ENCODE measurements at regions not wholly inside any gene's neighbourhood (a gene's known extent, or its start where the extent isn't known, plus 50 kb on each side); places are given as distances from the start of the nearest gene placed in this dataset.

- POLR2A ChIA-PET: no interaction called here
- Histone ChIP-seq H3K9me3 (no peaks in the 10 kb centered on the region), H3K4me2 (no peak overlapping the region), H3K4me3 (no peak overlapping the region), H3K27ac (no peak overlapping the region), H3K4me1 (no peaks in the 10 kb centered on the region)
- CTCF ChIA-PET: interaction anchor here (0.6 kb wide), 1 partner anchor 116 kb away, joined by 3 read pairs; no protein-coding TSS in a partner anchor
- ATAC-seq (no peak), DNase-seq (ENCODE audit: low read depth in 1 of 2, low spot score in 1 of 2) (no peak), FAIRE-seq (no peak)
- TF ChIP-seq NR3C1 (IDR thresholded peaks at IDR 0.05): no peak
- no peak for TF ChIP-seq NPAS2 (CRISPR knock-in tag; IDR thresholded peaks at IDR 0.05; ENCODE audit: borderline replicate concordance)
- TF ChIP-seq ZC3H11A (IDR thresholded peaks at IDR 0.05): no peak
- no peak for TF ChIP-seq EHF (CRISPR knock-in tag; IDR thresholded peaks at IDR 0.05)
- no peak for TF ChIP-seq TFCP2L1 (CRISPR knock-in tag; IDR thresholded peaks at IDR 0.05)
- TF ChIP-seq HOXB13 (CRISPR knock-in tag; IDR thresholded peaks at IDR 0.05; ENCODE audit: low read depth): no peak
- no peak for TF ChIP-seq MAFK (IDR thresholded peaks at IDR 0.05; ENCODE audit: partially characterized antibody)
- no peak for TF ChIP-seq MAX (IDR thresholded peaks at IDR 0.05)
- TF ChIP-seq CTCF (IDR thresholded peaks at IDR 0.05): no peak
- TF ChIP-seq RFX5 (IDR thresholded peaks at IDR 0.05): no peak
- TF ChIP-seq USF2 (IDR thresholded peaks at IDR 0.05): no peak
- no peak for TF ChIP-seq RAD21 (conservative IDR thresholded peaks at IDR 0.05 in 1 of 2, IDR thresholded peaks at IDR 0.05 in 1 of 2)
- TF ChIP-seq GATA3 (IDR thresholded peaks at IDR 0.05; ENCODE audit: borderline replicate concordance): no peak
- 5% methylated on average over 2 of the region's 2 CpGs for WGBS (ENCODE audit: missing lambda C conversion rate)
Measured at GRCh38 chr3:137866001-137866400, 101.9 kb downstream of the SOX14 start.

- ChIA-PET POLR2A (no interaction called here), CTCF (no interaction called here)
- Histone ChIP-seq H3K9me3 (no peaks in the 10 kb centered on the region), H3K4me1 (no peaks in the 10 kb centered on the region), H3K4me2 (no peak overlapping the region), H3K27ac (no peak overlapping the region), H3K4me3 (no peak overlapping the region)
- TF ChIP-seq ZNF302 (CRISPR knock-in tag; IDR thresholded peaks at IDR 0.05) (no peak), CEBPB (IDR thresholded peaks at IDR 0.05) (no peak), MAZ (IDR thresholded peaks at IDR 0.05; ENCODE audit: borderline replicate concordance, low read depth, low read length) (no peak), SMC3 (IDR thresholded peaks at IDR 0.05) (no peak), RARB (CRISPR knock-in tag; IDR thresholded peaks at IDR 0.05) (no peak), TFCP2L1 (CRISPR knock-in tag; IDR thresholded peaks at IDR 0.05) (no peak), ATOH8 (CRISPR knock-in tag; IDR thresholded peaks at IDR 0.05; ENCODE audit: low read depth) (no peak), CTCF (IDR thresholded peaks at IDR 0.05) (no peak), USF2 (IDR thresholded peaks at IDR 0.05) (no peak), FOSL2 (IDR thresholded peaks at IDR 0.05) (no peak), FOSL2 (CRISPR knock-in tag; IDR thresholded peaks at IDR 0.05) (no peak), CBX2 (IDR thresholded peaks at IDR 0.05; ENCODE audit: borderline replicate concordance, low read depth) (no peak), HMGXB4 (CRISPR knock-in tag; IDR thresholded peaks at IDR 0.05; ENCODE audit: borderline replicate concordance) (no peak), HES2 (IDR thresholded peaks at IDR 0.05) (no peak), CBX8 (IDR thresholded peaks at IDR 0.05) (no peak), EHF (CRISPR knock-in tag; IDR thresholded peaks at IDR 0.05) (no peak), NPAS2 (CRISPR knock-in tag; IDR thresholded peaks at IDR 0.05; ENCODE audit: borderline replicate concordance) (no peak), PBX3 (IDR thresholded peaks at IDR 0.05) (no peak)
- 0% methylated on average over 1 of the region's 4 CpGs for WGBS (ENCODE audit: missing lambda C conversion rate)
- ATAC-seq (no peak), FAIRE-seq (no peak), DNase-seq (ENCODE audit: low read depth in 1 of 2, low spot score in 1 of 2) (no peak)
Measured at GRCh38 chr3:137866933-137867332, 102.8 kb downstream of the SOX14 start.

Measured in A549 (cell line).